HEK293T (cell line): ENCODE measurements at regions not wholly inside any gene's neighbourhood (a gene's known extent, or its start where the extent isn't known, plus 50 kb on each side); places are given as distances from the start of the nearest gene placed in this dataset.

Experiments used
- CTCF ChIA-PET: fragments of 350-600 bp; formaldehyde crosslinking; extraction: SDS; loops from one replicate; lab custom pipeline; 2021; ENCODE audit warnings: antibody characterized with exemption, inconsistent platforms; lab: Yijun Ruan, JAX
- POLR2A ChIA-PET: fragments of 350-600 bp; formaldehyde crosslinking; extraction: SDS; loops from one replicate; lab custom pipeline; 2020; ENCODE audit warnings: antibody characterized with exemption, inconsistent platforms; lab: Yijun Ruan, JAX
- DNase-seq: peaks from one replicate; pipeline ENCODE4 v3.0.0; 2012; ENCODE audit warnings: mixed read lengths; ENCODE audit errors: extremely low spot score
- ARNT ChIP-seq: fragments of 450-650 bp; IDR thresholded peaks from 2 replicates; pipeline ENCODE4 v1.6.1; 2017; ENCODE audit warnings: mild to moderate bottlenecking
- BHLHE40 ChIP-seq: fragments of 450-650 bp; IDR thresholded peaks from 2 replicates; pipeline ENCODE4 v1.6.1; 2016; ENCODE audit warnings: mild to moderate bottlenecking, moderate library complexity, borderline replicate concordance
- CTBP1 ChIP-seq: fragments of 450-650 bp; IDR thresholded peaks from 2 replicates; pipeline ENCODE4 v1.6.1; 2016; ENCODE audit warnings: borderline replicate concordance
- ELF4 ChIP-seq: fragments of 450-650 bp; IDR thresholded peaks from 2 replicates; pipeline ENCODE4 v1.6.1; 2017; ENCODE audit warnings: antibody characterized with exemption
- FOXA1 ChIP-seq: fragments of 450-650 bp; IDR thresholded peaks from 2 replicates; pipeline ENCODE4 v1.6.1; 2016; ENCODE audit warnings: mild to moderate bottlenecking
- FOXK2 ChIP-seq: fragments of 450-650 bp; IDR thresholded peaks from 2 replicates; pipeline ENCODE4 v1.6.1; 2016; ENCODE audit warnings: mild to moderate bottlenecking
- FOXM1 ChIP-seq: fragments of 450-650 bp; IDR thresholded peaks from 2 replicates; pipeline ENCODE4 v1.6.1; 2017; ENCODE audit warnings: mild to moderate bottlenecking, borderline replicate concordance
- HDGF ChIP-seq: fragments of 450-650 bp; IDR thresholded peaks from 2 replicates; pipeline ENCODE4 v1.6.1; 2017; ENCODE audit warnings: antibody characterized with exemption, borderline replicate concordance
- L3MBTL2 ChIP-seq: fragments of 450-650 bp; conservative IDR thresholded peaks from 2 replicates; pipeline ENCODE4 v1.6.1; 2016; ENCODE audit warnings: mild to moderate bottlenecking
- LEF1 ChIP-seq: fragments of 450-650 bp; IDR thresholded peaks from 2 replicates; pipeline ENCODE4 v1.6.1; 2017; ENCODE audit warnings: mild to moderate bottlenecking, borderline replicate concordance
- NFRKB ChIP-seq: fragments of 450-650 bp; IDR thresholded peaks from 2 replicates; pipeline ENCODE4 v1.6.1; 2016; ENCODE audit warnings: mild to moderate bottlenecking, moderate library complexity
- SP1 ChIP-seq: fragments of 450-650 bp; IDR thresholded peaks from 2 replicates; pipeline ENCODE4 v1.6.1; 2017
- SUZ12 ChIP-seq: fragments of 450-650 bp; IDR thresholded peaks from 2 replicates; pipeline ENCODE4 v1.6.1; 2016; ENCODE audit warnings: mild to moderate bottlenecking
- TARDBP ChIP-seq: fragments of 450-650 bp; IDR thresholded peaks from 2 replicates; pipeline ENCODE4 v1.6.1; 2016
- ZNF384 ChIP-seq: fragments of 450-650 bp; IDR thresholded peaks from 2 replicates; pipeline ENCODE4 v1.6.1; 2016
- TF ChIP-seq, protein P1 (sequence below): fragments of 450-650 bp; IDR thresholded peaks from 2 replicates; pipeline ENCODE4 v1.6.1; 2016

DNA sequence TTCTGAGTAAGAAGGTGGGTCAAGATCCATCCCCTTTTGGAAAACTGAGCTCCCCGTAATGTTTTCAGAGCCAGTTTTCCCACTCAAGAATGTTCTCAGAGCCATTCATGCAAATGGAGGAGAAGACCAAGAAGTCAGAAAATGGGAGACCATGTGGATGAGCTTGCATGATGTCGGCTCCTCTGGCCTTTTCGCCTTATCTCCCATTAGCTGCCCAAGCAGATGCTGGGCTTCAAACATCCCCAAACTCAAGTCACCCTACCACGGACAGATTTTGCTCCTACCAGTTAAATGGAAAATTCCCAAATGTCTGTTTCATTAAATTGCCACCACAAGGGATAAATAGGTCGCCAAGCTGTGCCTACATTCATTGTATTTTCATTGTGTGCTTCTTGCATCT is 161.4 kb downstream of the ICE1 start:
- ChIA-PET CTCF (no interaction called here), POLR2A (no interaction called here)
- no peak for DNase-seq
- TF ChIP-seq SUZ12 (no peak), BHLHE40 (no peak), FOXA1 (no peak), LEF1 (no peak), ARNT (no peak), SP1 (no peak), CTBP1 (no peak), TARDBP (no peak), FOXM1 (no peak), ELF4 (no peak), L3MBTL2 (no peak), FOXK2 (no peak), ZNF384 (no peak), NFRKB (no peak)
- TF ChIP-seq, protein P1, sequence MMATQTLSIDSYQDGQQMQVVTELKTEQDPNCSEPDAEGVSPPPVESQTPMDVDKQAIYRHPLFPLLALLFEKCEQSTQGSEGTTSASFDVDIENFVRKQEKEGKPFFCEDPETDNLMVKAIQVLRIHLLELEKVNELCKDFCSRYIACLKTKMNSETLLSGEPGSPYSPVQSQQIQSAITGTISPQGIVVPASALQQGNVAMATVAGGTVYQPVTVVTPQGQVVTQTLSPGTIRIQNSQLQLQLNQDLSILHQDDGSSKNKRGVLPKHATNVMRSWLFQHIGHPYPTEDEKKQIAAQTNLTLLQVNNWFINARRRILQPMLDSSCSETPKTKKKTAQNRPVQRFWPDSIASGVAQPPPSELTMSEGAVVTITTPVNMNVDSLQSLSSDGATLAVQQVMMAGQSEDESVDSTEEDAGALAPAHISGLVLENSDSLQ = no peak

DNA sequence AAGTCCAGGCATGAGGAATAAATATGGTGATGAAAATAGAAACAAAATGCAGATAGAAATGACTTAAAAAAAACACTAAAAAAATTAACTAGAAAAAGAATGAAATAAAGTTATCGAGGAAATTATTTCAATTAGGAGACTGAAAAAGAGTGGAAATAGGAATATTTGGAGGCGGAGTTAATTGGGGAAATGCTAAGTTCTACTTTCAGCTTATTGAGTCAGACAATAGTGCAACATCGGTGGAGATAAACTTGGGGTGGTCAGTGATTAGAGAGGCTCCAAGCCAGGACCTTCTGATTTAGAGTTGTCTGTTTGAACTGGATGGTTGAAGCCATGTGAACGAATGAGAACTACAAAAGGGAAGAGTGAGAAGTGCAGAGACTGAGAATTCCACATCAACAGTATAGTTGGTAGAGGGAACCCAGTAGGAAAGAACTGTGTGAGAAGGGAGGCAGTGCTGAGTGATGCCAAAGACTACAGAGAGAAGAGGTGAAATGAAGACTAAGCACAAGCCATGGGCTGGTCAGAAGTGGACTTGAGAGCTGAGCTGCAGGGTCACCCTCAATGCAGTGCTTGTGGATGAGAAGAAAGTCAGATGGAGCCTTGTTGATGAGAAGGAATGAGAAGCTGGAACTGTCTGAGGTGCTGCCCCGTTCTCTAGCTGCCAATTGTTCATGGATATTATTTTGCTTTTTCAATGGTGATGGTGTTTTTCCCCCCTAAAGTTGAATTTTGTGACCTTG is 160.7 kb downstream of the ICE1 start:
- ChIA-PET CTCF (no interaction called here), POLR2A (no interaction called here)
- no peak for DNase-seq
- TF ChIP-seq LEF1 = no peak
- TF ChIP-seq FOXK2 = no peak
- TF ChIP-seq, protein P1 = no peak
- no peak for TF ChIP-seq NFRKB
- no peak for TF ChIP-seq L3MBTL2
- TF ChIP-seq ZNF384 = no peak
- TF ChIP-seq ELF4 = no peak
- no peak for TF ChIP-seq ARNT
- no peak for TF ChIP-seq HDGF
- no peak for TF ChIP-seq SP1
- no peak for TF ChIP-seq TARDBP
- no peak for TF ChIP-seq FOXA1
- TF ChIP-seq BHLHE40 = no peak
- no peak for TF ChIP-seq FOXM1
- TF ChIP-seq SUZ12 = no peak
- no peak for TF ChIP-seq CTBP1

DNA sequence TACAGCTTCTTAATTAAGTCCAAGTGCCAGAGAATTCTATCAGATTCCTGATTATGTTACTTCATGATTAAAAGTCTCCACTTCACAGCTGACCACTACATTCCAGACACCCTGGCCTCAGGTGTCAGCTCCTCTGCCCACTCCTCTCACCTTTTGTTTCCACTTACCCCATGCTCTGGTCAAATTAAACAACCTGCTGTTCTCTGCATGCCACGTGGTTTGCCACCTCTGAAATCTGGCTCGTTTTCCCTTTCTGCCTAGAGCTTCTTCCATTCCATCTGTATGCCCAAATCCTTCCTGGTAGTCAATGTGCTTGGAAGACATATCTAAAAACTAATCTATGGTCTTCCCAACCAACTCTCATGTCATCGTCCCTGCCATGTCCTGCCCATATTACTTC is 158.6 kb downstream of the ICE1 start:
- ChIA-PET POLR2A (no interaction called here), CTCF (no interaction called here)
- DNase-seq = no peak
- TF ChIP-seq FOXA1 = no peak
- no peak for TF ChIP-seq SUZ12
- TF ChIP-seq ZNF384 = no peak
- TF ChIP-seq FOXK2 = no peak
- TF ChIP-seq HDGF = no peak
- no peak for TF ChIP-seq CTBP1
- no peak for TF ChIP-seq NFRKB
- TF ChIP-seq ELF4 = no peak
- no peak for TF ChIP-seq TARDBP
- no peak for TF ChIP-seq SP1

DNA sequence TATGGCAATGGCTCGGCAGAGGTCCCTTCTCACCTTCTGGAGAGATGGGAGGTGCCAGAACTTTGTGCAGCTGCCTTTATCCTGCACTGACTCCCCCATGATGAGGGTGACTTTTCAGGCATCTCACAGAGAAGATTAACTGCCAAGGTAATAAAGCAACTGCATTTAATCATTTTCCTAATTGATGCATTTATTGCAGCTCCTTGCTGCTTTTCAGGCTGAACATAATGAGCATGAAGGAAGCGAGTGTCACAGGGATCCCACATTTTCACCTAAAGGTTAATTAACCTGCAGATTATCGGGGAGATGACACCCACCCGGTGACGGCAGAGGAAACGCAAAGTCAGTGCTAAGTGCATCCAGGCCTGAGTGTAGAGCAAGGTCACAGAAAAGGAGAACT is 154.3 kb downstream of the ICE1 start:
- ChIA-PET POLR2A (no interaction called here), CTCF (interaction anchor here (0.7 kb wide), 1 partner anchor 41 kb away, joined by 3 read pairs; no protein-coding TSS in a partner anchor)
- no peak for DNase-seq
- TF ChIP-seq CTBP1 = no peak
- TF ChIP-seq HDGF = no peak

DNA sequence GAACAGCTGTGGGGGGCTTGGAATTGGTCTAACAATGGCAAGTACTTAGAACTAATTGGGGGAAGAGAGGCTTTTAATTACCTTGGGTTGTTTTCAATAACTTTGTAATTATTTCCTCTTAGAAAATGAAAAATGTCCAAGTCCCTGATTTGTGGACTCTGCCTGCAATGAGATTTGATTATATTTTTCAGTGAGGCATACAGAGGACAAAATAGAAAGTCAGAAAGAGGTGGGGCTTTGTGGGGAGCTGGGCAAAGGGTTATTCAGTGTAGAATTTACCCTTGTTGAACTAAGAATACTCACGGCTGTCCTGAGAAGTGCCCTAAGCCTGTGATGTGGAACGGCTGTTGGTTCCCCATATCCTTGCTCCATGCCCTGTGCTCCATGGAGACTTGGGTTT is 153.0 kb downstream of the ICE1 start:
- ChIA-PET POLR2A (no interaction called here), CTCF (no interaction called here)
- TF ChIP-seq SP1 (no peak), ELF4 (no peak), FOXK2 (no peak), TARDBP (no peak), BHLHE40 (no peak), NFRKB (no peak), LEF1 (no peak), HDGF (no peak), ARNT (no peak), ZNF384 (no peak), FOXA1 (no peak), SUZ12 (no peak), FOXM1 (no peak), CTBP1 (no peak), L3MBTL2 (no peak)
- TF ChIP-seq, protein P1 = no peak
- no peak for DNase-seq

DNA sequence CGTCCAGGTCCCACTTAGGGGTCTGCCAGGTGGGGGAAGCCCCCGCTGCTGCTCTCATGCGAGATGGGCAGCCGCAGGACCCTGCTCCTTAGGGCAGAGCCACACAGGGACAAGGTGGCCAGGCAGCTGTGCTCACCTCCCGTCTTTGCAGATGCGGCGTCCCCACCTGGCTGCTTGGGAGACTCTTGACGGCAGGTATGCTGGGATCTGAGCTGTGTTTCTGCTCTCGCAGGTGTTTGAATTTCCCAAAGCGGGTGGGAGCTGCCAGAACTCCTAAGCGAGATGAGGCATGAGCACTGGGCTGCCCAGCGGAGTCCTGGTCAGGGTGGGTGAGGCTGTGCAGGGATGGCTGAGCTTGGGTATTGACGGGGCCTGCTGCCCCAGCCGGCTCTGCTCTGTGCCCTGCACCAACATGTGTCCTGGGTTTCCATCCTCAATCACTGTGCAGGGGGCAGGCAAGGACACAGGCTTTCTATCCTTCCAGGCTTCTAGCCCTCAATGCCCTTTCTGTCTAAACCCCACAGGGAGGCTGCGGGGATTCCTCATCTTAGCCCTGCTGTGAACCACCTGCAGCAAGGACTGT is 151.4 kb downstream of the ICE1 start:
- no peak for DNase-seq
- CTCF ChIA-PET = no interaction called here
- TF ChIP-seq ZNF384 (no peak), ARNT (no peak), FOXM1 (no peak), SUZ12 (no peak), BHLHE40 (no peak), HDGF (no peak), FOXK2 (no peak), FOXA1 (no peak), SP1 (no peak), NFRKB (no peak), LEF1 (no peak), TARDBP (no peak), ELF4 (no peak), L3MBTL2 (no peak)
- TF ChIP-seq, protein P1 = no peak
- POLR2A ChIA-PET = no interaction called here
